HL-60 (cell line): ENCODE measurements at regions not wholly inside any gene's neighbourhood (a gene's known extent, or its start where the extent isn't known, plus 50 kb on each side); places are given as distances from the start of the nearest gene placed in this dataset.
"Not testable (repeated sequence)": the region's sequence is repeated elsewhere in the genome, so short reads cannot be mapped to it uniquely, and the experiment has no call there.

ENCODE experiments used
- CTCF ChIP-seq: IDR thresholded peaks from one replicate; pipeline ENCODE4 v1.5.1; 2011; ENCODE audit warnings: low read length, control low read depth, inconsistent platforms; ENCODE audit not compliant: insufficient read depth
- GABPA ChIP-seq: IDR thresholded peaks from 2 replicates; pipeline ENCODE4 v1.6.1; 2012; ENCODE audit warnings: low read depth
- POLR2AphosphoS5 ChIP-seq: IDR thresholded peaks from 2 replicates; pipeline ENCODE4 v1.6.1; 2012; ENCODE audit warnings: low read depth
- SPI1 ChIP-seq: IDR thresholded peaks from 2 replicates; pipeline ENCODE4 v1.6.1; 2012; ENCODE audit warnings: low read depth, mild to moderate bottlenecking, borderline replicate concordance

GRCh38 chr16:29351970-29352616 lies 54.4 kb downstream of the NPIPB11 start:
- TF ChIP-seq CTCF, POLR2AphosphoS5, GABPA, SPI1: not testable (repeated sequence)
